DMS79 treated with DMSO at 0.1 percent for 48 hours (cell line): ENCODE measurements at regions not wholly inside any gene's neighbourhood (a gene's known extent, or its start where the extent isn't known, plus 50 kb on each side); places are given as distances from the start of the nearest gene placed in this dataset.
"Not testable (repeated sequence)": the region's sequence is repeated elsewhere in the genome, so short reads cannot be mapped to it uniquely, and the experiment has no call there.

Source experiments
- DNase-seq: peaks from one replicate; lab custom pipeline; 2025; lab: John Stamatoyannopoulos, UW

DNA sequence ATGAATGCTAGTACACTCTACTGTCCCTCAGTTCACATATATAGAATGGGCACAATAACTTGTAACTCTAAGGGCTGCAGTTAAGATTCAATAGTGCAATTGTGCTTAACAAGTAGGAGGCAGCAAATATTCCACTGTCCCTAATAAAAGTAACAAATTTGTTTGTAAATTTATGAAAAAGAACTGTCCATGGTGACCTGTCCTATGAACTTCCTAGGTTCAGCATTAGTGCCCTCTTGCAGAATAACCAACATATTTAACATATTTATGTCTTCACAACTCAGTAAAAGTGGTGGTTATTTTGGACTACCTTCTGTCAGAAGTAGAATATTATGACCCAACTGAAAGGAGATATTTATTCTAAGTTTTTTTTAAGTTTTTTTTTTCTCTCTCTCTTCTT lies 327.8 kb downstream of the CENPW start:
- no peak for DNase-seq

DNA sequence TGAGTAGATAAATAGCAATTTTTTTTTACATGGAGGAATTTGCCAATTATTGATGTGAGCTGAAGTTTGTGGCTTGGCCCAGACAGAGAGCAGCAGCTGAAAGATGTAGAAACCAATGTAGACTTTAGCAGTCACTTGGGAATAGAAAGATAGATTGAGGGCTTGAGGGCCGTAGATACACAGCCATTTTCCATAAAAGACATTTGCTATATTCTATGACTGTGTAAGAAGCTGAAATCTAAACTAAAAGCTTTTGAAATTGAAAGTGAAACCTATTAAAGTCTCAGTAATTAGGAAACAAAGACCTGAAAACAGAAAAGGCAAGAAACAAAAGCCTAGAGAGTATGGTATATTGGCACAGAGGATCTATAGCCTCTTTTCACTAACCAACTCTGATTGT lies 332.7 kb downstream of the CENPW start:
- no peak for DNase-seq

DNA sequence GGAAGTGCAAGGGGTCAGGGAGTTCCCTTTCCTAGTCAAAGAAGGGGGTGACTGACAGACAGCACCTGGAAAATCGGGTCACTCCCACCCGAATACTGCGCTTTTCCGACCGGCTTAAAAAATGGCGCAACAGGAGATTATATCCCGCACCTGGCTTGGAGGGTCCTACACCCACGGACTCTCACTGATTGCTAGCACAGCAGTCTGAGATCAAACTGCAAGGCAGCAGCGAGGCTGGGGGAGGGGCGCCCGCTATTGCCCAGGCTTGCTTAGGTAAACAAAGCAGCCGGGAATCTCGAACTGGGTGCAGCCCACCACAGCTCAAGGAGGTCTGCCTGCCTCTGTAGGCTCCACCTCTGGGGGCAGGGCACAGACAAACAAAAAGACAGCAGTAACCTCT lies 333.8 kb downstream of the CENPW start:
- DNase-seq = not testable (repeated sequence)

DNA sequence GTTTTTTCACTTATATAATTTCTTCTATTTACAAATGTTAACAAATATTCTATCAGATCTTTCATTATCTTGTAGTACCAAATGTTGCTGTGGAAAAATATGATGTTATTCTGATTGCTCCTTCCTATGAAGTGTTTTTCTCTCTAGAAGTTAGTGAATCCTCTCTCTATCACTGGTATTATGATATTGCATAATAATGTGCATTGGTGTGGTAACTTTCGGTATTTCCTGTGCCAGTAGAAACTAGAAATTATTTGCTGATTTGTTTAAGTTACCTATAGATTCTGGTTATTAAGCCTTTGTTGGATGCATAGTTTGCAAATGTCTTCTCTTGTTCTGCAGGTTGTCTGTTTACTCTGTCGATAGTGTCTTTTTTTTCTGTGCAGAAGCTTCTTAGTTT lies 342.5 kb downstream of the CENPW start:
- no peak for DNase-seq

DNA sequence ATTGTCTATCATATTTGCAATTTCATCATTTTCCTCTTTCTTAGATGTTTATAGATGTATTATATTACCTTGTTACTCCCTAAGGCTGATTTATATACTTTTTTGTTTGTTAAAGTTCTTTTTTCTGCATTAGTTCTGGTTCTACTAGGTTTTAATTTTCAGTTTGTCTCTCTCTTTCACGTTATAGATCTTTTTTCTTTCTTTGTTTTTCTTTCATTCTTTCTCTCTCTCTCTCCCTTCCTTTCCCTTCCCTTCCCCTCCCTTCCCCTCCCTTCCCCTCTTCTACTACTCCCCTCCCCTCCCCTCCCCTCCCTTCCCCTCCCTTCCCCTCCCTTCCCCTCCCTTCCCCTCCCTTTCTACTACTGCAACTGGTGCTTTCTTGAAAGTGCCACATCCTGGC lies 345.3 kb downstream of the CENPW start:
- no peak for DNase-seq

DNA sequence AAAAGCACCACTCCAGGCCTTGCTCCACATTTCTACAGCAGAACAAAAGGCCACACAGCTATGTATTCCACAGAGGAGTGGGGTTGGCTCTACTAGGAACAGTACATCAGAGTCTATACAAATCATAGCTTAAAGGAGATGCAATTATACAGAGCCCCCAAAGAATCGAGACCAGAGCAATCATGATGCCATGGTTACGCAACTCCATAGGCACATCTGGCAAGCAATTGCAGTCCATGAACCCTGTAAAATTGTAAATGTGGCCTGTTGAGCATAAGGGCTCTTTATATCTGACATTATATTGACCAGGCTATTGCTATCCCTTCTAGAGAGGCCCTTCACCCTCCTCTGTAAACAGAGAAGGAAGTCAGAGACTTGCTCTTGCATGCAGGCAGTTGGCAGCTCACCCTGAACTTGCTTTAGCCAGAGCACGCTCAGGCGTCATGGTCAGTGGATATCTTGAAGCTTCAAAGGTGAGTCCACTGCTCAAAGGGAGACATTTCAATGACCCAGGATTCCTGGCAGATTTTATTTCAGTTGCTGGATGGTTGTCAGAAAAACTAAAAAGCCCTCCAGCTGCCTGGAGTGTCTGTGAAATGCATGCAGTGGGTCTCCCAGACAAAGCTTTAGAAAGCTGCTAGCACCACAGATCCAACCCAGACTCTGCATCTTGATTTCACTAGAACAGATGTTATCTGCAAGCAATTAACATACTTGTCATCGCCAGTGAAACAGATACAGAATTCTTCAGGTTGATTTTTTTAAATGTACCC lies 357.2 kb downstream of the CENPW start:
- DNase-seq = peak; percentile 72

DNA sequence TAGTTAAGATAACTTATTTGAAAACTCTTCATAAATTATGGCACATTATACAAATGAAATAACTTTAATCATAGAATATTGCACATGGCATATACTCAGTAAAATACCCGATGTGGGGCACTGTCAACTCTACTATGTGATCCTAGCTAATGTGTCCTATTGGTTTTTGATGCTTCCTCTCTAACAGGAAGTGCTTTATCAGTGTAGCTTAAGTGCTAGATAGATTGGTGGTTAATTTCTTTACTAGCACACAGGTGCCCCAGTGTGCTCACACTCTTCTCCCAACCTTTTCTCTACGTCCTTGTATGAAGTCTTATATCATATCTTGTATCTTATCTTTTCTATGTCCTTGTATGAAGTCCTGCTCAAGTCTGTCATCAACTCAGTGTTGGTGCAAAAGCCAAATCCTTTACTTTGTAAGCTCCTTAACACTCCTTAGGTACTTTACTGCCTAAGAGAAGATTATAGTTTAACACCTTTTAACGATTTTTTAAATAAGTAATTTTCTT lies 358.9 kb downstream of the CENPW start:
- DNase-seq = no peak

DNA sequence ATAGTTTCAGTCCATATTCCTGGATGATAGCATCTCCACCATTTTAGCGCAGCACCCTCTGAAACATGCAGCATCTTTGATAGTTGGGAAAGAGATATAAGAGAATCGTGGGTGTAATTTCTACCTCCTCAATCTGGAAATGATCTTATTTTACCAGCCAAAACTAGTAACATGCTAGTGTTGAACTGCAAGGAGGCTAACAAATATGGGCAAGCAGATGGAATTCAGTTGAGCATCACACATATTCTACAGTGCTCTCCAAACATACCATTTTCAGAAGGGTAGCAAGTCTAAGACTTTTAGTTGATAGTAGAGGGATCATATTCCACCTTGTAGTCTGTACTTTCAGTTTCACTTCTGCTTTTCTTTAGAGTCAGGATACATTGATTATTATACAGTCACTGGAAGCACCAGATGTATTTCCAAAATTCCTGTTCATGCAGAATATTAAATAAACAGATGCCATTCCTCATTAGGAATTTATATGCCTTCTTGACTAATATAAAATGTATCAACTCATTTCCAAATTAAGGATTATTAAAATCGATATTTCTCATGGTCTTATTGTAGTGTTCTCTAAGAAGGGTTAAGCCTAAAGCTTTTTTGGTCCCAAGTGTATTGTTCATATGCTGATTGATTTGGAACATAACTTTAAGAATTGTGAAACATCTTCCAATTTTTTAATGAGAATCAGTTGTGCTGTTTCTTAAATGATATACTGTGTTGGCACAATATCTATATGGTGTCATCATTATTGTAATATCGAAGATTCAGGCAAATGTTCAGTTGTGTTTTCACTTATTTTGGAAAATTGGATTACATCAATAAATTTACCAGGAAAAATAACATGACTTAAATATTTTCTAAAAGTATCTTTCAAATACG lies 362.0 kb downstream of the CENPW start:
- no peak for DNase-seq

DNA sequence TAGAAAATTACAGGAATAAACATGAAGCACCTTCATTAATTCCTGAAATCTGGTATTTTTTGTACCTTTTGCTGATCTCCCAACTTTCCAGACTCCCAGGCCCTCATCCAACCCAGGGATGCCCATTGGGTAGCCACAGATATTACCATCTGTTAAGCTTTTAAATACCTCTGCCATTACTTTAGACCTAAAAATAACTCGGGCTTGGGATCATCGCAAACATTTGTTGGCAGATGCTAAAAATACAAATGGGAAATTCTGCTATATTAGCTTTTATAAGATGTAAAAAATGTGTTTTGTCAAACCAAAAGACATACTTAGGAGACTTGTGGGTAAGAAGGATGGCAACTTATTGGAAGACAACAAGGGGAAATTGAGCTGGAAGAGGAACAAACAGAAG lies 376.1 kb downstream of the CENPW start:
- no peak for DNase-seq

DNA sequence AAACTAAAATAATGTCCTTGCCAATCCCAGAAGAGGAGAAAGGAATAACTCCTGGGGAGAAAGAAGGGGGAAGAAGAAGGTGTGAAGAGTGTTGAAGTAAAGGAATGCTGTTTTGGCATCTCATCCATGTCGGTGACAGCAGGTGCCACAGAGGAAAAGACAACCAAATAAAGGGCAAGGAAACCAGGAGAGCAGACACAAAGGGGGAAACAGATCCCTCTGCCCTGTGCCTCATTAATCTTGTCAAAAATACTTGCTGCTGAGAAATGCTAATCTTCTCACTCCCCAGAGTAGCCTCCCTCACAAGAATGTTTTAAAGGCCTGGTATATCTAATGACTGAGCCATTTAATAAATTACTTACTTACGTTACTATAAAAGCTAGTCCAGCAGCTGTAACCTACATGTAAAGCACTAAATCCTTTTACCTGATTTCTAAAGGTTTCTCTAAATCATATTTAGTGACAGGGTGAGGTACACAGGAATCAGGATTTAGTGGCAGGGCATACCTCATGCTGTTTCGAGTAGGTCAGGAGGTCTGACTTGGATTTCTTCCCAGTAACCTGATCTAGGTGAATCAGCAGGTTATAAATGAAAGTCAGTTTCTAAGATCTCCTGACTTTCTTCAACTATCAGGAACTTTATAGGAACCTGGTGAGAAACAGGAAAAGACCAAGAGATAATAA lies 377.1 kb downstream of the CENPW start:
- DNase-seq = no peak

DNA sequence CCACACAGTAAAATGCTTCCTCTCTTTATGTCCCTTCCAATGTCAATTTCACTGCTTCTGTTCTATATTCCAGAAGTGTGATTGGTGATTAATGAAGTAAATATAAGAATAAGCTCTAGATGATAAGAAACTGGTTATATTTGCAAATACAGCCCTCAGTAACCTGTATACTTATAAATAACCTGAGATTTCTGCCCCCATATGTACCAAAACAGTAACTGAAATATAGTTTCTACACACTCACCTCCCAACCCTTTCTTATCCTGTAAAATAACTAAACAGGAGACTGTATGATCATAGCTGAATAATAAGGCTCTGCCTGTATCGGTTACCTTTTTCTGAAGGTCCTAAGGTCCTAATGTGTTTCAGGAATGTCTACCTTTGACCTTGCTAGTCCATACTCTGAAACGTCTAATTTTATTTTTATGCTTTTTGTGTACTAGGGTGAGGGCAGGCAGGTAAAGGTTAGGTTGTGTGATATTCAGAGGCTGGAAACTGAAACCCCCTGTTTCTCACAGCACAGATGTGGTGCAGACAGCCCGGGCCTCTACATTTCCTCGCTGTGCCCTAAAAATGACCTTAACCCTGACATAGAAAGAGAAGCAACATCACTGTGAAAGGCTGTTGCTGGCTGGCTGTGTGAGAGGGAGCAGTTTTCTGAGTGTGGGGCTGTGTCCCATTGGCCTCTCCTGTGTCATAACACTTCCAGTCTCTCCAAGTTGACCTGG lies 378.8 kb downstream of the CENPW start:
- DNase-seq = no peak

DNA sequence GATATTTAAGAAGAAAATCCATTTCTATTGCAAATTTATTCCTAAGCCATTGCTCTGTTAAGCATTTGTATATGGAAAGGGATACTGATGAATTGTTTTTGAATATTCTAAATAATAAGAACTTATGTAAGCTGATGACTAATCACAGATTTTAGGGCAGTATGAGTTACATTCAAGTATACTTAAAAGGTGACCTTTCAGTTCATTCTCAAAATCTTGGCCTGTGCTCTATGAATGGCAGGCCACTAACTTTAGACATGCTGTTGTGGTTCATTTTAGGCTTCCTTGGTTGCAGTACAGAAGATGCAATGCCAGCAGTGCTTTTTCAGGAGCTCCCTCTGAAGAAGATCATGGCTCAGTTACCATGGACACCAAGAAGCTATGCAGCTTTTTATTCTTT lies 380.4 kb downstream of the CENPW start:
- DNase-seq = no peak

DNA sequence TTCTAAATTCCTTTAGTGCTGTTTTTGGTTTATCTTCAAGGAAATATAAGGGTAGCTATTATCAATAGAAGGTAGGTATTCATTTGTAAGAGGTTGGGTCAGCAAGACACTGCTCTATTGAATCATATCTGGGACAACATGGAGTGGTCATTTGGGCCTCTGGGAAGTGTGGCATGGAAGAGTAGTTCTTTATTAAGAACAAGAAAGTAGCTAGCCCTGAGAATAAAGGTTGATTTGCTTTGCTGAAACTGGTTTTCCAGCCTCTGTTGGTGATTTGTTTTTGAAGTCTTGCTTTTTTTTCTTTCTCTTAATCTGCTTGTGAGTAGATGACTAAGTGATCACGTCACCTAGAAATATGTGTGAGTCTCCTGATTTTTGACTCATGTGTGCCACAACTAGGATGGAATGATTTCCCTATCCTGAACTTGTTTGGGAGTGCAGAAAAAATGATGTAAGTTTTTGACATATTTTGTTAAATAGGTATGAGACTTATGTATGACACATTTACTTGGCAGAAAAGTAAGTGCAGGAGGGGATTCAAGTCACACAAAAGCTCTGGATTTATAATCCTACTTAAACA lies 381.8 kb downstream of the CENPW start:
- no peak for DNase-seq

DNA sequence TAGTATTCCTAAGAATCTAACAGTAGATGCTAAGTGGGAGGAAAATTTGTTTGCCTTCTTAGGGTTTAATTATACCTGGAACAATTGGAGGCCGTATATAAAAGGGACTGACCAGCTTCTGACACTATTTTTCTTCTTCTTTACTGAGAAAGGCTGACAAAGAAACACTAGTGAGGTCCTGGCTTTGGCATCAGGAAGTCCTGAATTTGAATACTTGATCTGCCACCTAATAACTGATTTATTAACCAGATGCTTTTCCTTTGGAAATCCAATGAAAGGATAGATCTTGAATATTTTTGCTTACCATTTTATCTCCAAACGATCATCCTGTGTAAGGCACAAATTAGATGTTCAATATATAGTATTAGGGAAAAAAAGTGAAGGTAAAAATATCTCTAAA lies 382.5 kb downstream of the CENPW start:
- DNase-seq = no peak

DNA sequence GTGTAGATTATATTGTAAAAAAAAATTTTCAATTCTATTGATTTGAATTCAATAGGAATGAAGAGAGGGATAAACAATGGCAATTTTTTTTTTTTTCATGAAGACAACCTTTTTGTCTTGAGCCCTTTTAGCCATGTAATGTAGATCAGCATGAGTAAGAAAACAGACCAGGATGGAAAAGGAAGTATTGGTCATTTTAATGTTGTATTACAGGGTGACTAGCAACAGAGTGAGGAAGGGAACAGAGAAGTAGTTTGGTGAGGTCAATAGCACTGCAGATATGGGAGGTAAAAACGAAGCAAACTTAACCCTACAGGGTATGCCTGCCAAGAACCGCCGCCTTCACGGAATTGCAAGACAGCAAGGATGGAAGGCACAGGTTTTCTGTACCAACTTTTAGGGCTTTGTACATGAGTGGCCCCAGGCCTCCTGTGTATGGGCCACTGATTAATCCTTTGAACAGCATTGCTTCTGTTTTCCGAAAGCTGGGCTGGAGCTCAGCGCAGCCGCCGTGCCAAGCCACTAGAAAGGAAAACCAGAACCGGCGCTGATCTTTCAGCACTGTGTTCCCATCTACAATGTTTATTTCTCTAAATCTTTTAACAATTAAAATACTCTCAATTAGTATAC lies 383.7 kb downstream of the CENPW start:
- no peak for DNase-seq

DNA sequence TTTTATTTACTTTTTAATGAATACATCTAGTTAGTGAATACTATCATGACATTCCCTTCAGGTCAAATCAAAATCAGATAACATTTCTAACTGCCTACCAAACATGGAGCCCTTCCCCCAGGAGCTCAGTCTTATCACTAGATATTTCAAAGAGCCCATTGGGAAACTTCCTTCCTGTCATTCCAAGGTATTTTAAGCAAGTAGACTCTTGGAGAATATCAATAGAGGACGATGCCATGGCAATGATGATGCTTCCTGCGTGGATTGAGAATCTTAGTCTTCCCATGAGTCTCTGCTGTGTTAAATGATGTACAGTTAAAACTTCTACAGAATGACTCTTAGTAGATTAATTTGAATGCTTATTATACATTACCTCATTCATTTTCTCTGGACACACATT lies 384.9 kb downstream of the CENPW start:
- no peak for DNase-seq

DNA sequence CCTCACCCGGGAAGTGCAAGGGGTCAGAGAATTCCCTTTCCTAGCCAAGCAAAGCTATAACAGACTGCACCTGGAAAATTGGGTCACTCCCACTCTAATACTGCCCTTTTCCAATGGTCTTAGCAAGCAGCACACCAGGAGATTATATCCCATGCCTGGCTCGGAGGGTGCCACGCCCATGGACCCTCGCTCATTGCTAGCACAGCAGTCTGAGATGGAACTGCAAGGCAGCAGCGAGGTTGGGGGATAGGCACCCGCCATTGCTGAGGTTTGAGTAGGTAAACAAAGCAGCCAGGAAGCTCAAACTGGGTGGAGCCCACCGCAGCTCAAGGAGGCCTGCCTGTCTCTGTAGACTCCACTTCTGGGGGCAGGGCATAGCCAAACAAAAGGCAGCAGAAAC lies 386.5 kb downstream of the CENPW start:
- not testable (repeated sequence) for DNase-seq

DNA sequence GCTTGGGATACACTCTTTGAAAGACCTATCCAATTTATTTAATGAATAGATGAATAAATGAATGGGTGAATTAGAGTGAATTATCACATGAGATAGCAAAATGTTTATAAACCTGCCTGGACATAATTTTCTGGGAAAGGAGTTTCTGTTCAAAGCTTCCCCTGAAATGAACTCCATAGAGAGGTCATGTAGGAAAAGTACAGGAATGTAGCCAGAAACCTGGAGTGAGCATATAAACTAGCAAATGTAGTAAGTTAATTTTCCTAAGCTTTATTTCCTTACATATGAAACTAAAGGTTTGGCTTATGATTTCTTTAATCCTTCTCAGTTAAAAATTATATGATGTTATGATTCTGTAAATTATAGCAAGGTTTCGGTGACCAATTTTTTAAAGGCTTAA lies 380.3 kb upstream of the RSPO3 start:
- no peak for DNase-seq

DNA sequence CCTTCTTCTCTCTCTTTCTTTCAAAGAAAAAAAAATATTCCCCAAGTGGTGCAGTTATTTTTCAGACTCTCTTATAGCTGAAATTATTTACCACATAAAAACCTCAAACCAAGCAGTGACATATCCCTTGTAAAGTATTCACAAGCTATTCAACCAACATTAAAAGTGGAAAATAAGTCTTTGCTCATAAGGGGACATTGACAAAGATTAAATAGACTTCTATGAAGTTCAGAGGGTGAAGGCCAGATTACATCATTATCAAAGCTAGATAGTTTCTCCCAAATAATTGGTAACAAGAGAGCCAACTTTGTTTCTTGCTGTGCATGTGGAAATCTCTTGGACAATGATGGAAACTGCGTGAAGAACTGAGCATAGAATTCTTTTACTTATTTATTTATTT lies 379.8 kb upstream of the RSPO3 start:
- DNase-seq = no peak

DNA sequence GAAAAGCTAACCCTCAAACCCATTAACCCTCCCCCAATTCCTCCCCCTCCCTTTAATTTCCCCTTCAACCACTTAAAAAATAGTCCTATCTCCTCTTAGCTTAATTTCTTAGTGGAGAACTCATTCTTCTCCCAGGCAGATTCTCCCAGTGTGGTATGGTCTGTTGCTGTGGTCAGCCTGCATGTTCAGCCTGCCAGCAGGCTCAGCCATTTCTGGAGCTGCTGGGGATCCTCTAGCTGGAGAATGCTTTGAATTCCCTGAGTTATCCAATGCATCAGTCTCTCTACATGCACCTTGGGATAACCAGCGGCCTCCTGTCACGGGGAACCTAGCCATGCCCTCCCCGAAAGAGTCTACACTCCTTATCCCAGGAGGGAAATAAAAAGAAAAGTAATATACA lies 375.4 kb upstream of the RSPO3 start:
- no peak for DNase-seq
